ENCODE measurements at regions not wholly inside any gene's neighbourhood (a gene's known extent, or its start where the extent isn't known, plus 50 kb on each side); places are given as distances from the start of the nearest gene placed in this dataset.
"Not testable (repeated sequence)": the region's sequence is repeated elsewhere in the genome, so short reads cannot be mapped to it uniquely, and the experiment has no call there.

DNA sequence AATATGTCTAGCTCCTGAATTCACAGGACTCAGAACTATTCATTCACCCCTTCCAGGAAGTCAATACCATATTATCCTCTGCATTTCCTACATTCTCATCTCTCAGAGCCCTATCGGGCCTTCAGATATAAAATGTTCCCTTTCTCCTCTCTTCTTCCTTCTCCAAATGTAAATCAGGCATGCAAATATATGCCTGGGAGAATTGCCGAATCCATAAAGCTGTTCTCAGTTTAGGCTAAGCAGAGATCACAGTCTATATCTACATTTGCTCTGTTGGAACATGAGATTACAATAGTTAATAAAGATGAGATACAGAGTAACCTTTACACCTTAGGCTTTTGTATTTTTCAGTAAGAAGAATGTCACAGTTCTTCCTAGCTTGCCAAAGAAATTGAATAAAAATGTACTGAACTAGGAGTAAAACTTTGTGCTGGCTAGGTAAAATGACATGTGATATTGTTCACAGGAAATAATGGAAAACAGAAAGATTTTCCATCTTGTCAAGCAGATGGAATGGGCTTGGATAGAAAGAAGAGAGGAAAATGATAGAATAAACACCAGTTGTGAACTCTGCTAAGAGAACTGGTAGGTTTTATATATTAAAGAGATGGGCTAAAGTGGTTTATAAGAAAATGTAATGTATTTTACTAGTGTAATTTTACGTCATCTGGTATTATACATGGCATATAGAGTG lies 161.5 kb downstream of the NRIP1 start:
- peak; percentile 76 for DNase-seq

DNA sequence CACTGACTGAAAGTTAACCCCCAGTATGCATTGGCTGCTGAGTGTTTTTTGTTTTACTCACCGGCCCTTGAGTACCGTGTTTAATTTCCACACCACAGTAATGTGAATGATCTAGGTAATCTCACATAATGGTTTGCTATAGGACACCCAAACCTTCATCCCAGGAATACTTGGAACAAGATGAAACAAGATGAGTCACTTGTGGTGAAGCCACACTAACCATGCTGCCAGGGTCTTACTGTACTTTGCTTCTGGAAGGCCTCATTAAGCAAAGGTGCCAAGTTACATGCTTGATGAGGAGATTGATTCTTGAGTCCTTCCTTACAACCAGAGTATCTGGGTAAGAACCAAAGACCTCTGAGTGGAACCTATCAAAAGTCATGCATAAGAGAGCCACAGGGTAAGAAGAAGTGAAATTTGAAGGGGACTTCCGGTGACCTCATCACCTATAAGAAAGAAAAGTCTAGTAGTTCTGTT lies 163.3 kb downstream of the NRIP1 start:
- no peak for DNase-seq

DNA sequence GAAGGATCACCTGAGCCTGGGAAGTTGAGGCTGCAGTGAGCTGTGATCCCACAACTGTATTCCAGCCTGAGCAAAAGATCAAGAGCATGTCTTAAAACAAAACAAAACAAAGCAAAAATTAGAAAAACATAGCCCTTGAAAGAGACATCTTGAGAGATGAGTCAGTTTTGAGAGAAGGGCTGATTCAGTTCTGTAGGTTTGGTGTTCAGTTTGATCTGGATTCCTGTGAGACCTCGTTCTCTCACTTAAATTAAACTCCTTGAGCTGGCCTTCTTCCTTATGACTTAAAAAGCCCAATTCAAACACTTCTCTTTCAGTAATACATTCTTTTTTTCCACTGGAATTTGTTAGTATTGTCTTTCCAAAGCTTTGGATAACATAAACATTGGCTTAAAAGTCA lies 164.2 kb downstream of the NRIP1 start:
- no peak for DNase-seq

DNA sequence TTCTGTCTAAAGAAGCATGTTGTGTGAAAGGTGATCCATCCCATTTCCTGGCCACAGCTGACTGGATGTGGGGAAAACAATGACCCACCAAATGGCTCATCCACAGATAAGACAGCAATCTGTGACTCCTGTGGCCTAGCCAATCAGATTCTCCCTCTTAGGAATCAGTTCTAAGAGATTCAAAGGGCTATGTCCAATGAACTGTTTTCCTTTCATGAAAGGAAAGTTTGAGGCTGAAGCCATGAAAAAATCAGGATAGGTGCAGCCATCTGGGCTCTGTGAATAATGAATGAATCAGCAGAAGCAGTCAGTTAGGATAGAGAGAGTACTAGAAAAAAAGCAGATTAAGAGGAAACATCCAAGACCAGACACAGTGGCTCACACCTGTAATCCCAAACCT lies 164.7 kb downstream of the NRIP1 start:
- no peak for DNase-seq

- no peak for DNase-seq
Measured at GRCh38 chr21:14895792-14896191, 169.0 kb downstream of the NRIP1 start.

DNA sequence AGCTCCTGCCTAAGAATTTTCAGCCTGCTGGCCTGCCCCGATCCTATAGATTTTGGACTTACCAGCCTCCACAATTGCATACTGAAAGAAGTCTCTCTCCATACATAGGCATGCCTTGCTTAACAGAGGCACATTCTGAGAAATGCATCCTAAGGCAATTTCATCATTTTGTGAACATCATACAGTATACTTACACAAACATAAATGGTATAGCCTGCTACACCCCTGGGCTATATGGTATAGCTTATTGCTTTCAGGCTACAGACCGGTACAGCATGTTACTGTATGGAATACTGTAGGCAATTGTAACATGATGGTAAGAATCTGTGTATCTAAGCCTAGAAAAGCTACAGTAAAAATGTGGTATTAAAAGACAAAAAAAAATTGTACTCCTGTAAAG lies 174.7 kb downstream of the NRIP1 start:
- DNase-seq, result no peak

- DNase-seq, result no peak
Measured at GRCh38 chr21:14889080-14889810, 175.6 kb downstream of the NRIP1 start.

- DNase-seq, result no peak
Measured at GRCh38 chr21:14888202-14888601, 176.6 kb downstream of the NRIP1 start.

GRCh38 chr21:14886001-14886400 lies 178.8 kb downstream of the NRIP1 start:
- DNase-seq, result no peak

GRCh38 chr21:14883351-14883750 lies 181.4 kb downstream of the NRIP1 start:
- DNase-seq, result no peak

GRCh38 chr21:14882545-14882944 lies 182.3 kb downstream of the NRIP1 start:
- not testable (repeated sequence) for DNase-seq

DNA sequence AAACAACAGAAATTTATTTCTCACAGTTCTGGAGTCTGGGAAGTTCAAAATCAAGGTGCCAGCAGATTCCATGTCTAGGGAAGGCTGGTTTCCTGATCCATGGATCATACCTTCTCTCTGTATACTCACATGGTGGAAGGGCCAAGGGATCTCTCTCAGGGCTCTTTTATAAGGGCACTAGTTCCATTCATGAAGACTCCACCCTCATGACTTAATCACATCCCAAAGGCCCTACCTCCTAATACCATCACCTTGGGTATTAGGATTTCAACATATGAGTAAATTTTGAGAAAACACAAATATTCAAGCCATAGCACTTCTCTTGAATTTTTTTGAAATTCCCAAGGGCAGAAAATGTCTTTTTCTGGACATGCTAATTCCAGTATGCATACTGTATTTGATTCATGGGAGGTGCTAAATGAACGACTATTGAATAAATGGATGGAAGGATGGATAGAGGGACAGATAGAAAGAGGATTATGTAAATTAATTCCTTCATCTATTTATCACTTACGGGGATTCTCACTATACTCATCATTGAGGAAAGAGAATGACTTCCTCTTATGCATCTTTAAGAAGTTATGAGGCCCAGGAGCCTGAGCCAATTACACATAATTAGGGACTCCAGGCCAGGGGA lies 182.8 kb downstream of the NRIP1 start:
- no peak for DNase-seq

GRCh38 chr21:14880922-14881321 lies 183.9 kb downstream of the NRIP1 start:
- no peak for DNase-seq

GRCh38 chr21:14879458-14879857 lies 185.3 kb downstream of the NRIP1 start:
- no peak for DNase-seq

- no peak for DNase-seq
Measured at GRCh38 chr21:14878971-14879370, 185.8 kb downstream of the NRIP1 start.

DNA sequence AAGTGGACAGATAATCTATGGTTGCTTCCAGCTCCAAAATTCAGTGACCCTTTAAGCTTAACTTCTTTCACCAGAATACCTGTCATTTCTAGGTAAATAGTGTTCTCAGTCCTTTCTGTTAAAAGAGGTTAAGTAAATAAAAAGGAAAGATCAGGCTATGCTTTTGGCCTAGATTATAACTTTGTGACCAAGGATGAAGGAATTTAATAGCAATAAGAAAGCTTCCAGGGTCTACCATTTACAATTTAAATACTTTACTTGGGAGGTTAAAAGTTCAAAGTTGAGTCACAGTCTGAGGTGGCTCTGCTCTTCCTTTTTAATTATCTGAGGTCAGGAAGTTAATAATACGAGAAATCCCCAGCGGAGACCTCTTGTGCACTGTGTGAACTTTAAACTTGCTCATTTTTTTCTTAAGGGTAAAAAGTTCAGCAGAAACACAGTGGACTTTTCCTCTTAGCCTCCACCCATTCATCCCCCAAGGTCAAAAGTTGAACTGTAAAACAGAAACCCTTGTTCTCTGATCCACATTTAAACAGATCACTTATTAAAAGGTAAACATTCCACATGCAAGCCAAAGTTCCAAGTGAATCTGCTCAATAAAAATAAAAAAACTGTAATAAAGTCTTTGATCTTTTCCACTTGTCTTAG lies 187.1 kb downstream of the NRIP1 start:
- DNase-seq, result no peak

DNA sequence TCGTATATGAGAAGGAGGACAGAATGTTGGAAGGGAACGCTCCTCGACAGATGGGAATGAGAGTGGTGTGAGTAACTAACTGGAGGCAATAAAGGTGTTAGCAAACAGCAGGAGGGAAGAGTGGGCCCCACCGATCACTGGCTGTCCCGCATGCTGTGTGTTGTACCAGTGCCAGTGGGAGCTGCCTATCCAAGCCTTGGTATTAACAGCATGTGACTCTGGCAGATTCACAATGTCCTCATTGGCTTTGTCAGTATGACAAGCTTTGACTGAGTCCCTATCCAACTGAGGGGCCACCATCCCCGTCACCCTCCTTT lies 188.3 kb downstream of the NRIP1 start:
- DNase-seq, result no peak

GRCh38 chr21:14875704-14876523 lies 188.9 kb downstream of the NRIP1 start:
- DNase-seq, result no peak

DNA sequence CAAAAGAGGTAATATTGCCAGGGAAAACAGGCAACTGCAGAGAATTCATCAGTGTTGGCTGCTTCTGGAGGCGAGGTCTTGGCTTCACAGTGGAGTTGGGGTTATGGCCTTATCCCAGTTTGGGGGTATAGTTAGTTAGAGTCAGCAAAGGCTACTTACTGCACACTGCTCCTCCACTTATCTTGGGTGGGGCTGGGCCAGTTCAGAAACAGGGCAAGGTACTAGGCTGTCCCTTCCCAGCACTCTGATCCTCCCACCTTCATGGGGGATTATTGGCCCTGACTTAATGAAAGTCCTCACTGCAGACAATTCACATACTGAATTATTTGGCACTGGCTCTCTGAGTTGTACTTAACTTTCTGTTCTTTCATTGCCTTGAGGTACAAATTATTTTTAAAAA lies 189.6 kb downstream of the NRIP1 start:
- DNase-seq, result no peak

DNA sequence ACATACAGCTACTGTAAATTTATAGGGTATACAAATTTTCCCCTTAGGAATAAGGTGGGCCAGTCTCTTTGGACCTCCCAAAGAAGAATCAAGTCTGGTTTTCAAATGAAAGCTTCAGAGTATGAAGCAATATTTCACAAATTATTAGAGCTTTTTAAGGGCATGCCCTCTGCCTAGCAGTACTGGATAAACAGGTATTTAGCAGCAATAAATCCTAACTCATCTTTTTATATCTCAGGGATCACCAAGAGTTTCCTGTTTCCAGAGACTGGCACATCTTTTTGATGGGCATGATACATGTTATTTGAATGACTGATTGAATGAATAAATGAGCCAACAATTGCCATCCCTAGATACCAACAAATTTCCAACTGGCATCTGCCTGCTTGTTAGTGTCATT lies 190.4 kb downstream of the NRIP1 start:
- DNase-seq, result no peak

DNA sequence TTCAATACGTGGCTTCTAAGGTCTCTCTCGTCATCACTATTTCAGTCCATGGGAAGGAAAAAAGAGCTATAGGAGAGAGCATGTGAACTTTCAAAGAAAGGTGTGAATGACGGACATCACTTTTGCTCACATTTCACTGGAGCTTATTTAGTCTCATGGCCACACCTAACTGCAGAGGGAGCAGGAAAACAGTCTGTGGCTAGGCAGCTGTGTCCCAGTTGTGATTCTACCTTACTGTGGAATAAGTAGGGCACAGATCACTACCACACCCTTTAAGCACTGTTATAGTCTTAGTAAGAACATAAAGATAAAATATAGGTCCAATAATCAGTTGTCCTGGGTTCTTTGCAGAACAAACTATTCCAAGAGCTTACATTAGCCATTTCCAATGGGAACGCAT lies 192.9 kb downstream of the NRIP1 start:
- no peak for DNase-seq

DNA sequence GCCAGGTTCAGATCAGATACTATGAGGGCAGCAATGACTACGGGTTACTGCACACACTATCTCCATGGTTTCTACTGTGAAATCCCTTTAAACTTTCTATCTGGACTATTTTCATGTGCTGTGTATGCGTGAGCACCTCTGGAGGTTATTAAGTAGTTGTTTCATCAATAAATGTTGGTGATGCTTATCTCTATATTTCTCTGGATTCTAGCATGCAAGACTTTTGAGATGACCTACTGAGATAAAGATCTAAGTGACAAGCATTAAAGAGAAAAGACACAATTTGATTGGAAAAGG lies 194.0 kb downstream of the NRIP1 start:
- DNase-seq, result no peak

Data from NCI-H526 (cell line).